HEK293T (cell line): ENCODE measurements at regions not wholly inside any gene's neighbourhood (a gene's known extent, or its start where the extent isn't known, plus 50 kb on each side); places are given as distances from the start of the nearest gene placed in this dataset.
A peak's percentile ranks its signal among the peaks of the same experiment; 100 is the strongest.
"Not testable (repeated sequence)": the region's sequence is repeated elsewhere in the genome, so short reads cannot be mapped to it uniquely, and the experiment has no call there.

Source experiments
- CTCF ChIA-PET: fragments of 350-600 bp; formaldehyde crosslinking; extraction: SDS; loops from one replicate; lab custom pipeline; 2021; ENCODE audit warnings: antibody characterized with exemption, inconsistent platforms; lab: Yijun Ruan, JAX
- POLR2A ChIA-PET: fragments of 350-600 bp; formaldehyde crosslinking; extraction: SDS; loops from one replicate; lab custom pipeline; 2020; ENCODE audit warnings: antibody characterized with exemption, inconsistent platforms; lab: Yijun Ruan, JAX
- DNase-seq: peaks from one replicate; pipeline ENCODE4 v3.0.0; 2012; ENCODE audit warnings: mixed read lengths; ENCODE audit errors: extremely low spot score
- ARNT ChIP-seq: fragments of 450-650 bp; IDR thresholded peaks from 2 replicates; pipeline ENCODE4 v1.6.1; 2017; ENCODE audit warnings: mild to moderate bottlenecking
- BHLHE40 ChIP-seq: fragments of 450-650 bp; IDR thresholded peaks from 2 replicates; pipeline ENCODE4 v1.6.1; 2016; ENCODE audit warnings: mild to moderate bottlenecking, moderate library complexity, borderline replicate concordance
- CTBP1 ChIP-seq: fragments of 450-650 bp; IDR thresholded peaks from 2 replicates; pipeline ENCODE4 v1.6.1; 2016; ENCODE audit warnings: borderline replicate concordance
- ELF4 ChIP-seq: fragments of 450-650 bp; IDR thresholded peaks from 2 replicates; pipeline ENCODE4 v1.6.1; 2017; ENCODE audit warnings: antibody characterized with exemption
- FOXA1 ChIP-seq: fragments of 450-650 bp; IDR thresholded peaks from 2 replicates; pipeline ENCODE4 v1.6.1; 2016; ENCODE audit warnings: mild to moderate bottlenecking
- FOXK2 ChIP-seq: fragments of 450-650 bp; IDR thresholded peaks from 2 replicates; pipeline ENCODE4 v1.6.1; 2016; ENCODE audit warnings: mild to moderate bottlenecking
- FOXM1 ChIP-seq: fragments of 450-650 bp; IDR thresholded peaks from 2 replicates; pipeline ENCODE4 v1.6.1; 2017; ENCODE audit warnings: mild to moderate bottlenecking, borderline replicate concordance
- HDGF ChIP-seq: fragments of 450-650 bp; IDR thresholded peaks from 2 replicates; pipeline ENCODE4 v1.6.1; 2017; ENCODE audit warnings: antibody characterized with exemption, borderline replicate concordance
- L3MBTL2 ChIP-seq: fragments of 450-650 bp; conservative IDR thresholded peaks from 2 replicates; pipeline ENCODE4 v1.6.1; 2016; ENCODE audit warnings: mild to moderate bottlenecking
- LEF1 ChIP-seq: fragments of 450-650 bp; IDR thresholded peaks from 2 replicates; pipeline ENCODE4 v1.6.1; 2017; ENCODE audit warnings: mild to moderate bottlenecking, borderline replicate concordance
- NFRKB ChIP-seq: fragments of 450-650 bp; IDR thresholded peaks from 2 replicates; pipeline ENCODE4 v1.6.1; 2016; ENCODE audit warnings: mild to moderate bottlenecking, moderate library complexity
- SP1 ChIP-seq: fragments of 450-650 bp; IDR thresholded peaks from 2 replicates; pipeline ENCODE4 v1.6.1; 2017
- SUZ12 ChIP-seq: fragments of 450-650 bp; IDR thresholded peaks from 2 replicates; pipeline ENCODE4 v1.6.1; 2016; ENCODE audit warnings: mild to moderate bottlenecking
- TARDBP ChIP-seq: fragments of 450-650 bp; IDR thresholded peaks from 2 replicates; pipeline ENCODE4 v1.6.1; 2016
- ZNF384 ChIP-seq: fragments of 450-650 bp; IDR thresholded peaks from 2 replicates; pipeline ENCODE4 v1.6.1; 2016
- TF ChIP-seq, protein P1 (sequence below): fragments of 450-650 bp; IDR thresholded peaks from 2 replicates; pipeline ENCODE4 v1.6.1; 2016

DNA sequence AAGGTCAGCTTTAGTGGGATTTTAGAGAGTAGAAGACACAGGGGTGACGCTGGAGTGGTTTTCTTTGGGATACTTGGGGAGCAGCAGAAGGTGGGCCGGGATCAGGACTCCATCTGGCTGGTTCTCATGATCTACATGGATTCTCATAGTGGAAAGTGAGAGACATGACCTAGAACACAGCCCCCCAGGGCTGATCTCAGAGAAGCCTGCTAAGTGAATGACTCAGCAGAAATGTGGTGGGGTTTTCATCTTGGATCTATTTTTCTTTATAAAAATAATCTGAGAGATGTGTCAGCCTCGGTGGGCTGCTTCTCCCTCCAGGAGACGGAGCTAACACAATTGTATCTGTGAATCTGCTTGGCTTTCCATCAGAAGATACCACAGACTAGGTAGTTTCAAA lies 484.4 kb downstream of the TMEM121 start:
- TF ChIP-seq ELF4 = no peak
- no peak for TF ChIP-seq LEF1
- no peak for TF ChIP-seq FOXM1
- TF ChIP-seq BHLHE40 = no peak
- TF ChIP-seq L3MBTL2 = no peak
- no peak for TF ChIP-seq SUZ12
- TF ChIP-seq SP1 = no peak
- ChIA-PET CTCF (no interaction called here), POLR2A (no interaction called here)
- no peak for DNase-seq

DNA sequence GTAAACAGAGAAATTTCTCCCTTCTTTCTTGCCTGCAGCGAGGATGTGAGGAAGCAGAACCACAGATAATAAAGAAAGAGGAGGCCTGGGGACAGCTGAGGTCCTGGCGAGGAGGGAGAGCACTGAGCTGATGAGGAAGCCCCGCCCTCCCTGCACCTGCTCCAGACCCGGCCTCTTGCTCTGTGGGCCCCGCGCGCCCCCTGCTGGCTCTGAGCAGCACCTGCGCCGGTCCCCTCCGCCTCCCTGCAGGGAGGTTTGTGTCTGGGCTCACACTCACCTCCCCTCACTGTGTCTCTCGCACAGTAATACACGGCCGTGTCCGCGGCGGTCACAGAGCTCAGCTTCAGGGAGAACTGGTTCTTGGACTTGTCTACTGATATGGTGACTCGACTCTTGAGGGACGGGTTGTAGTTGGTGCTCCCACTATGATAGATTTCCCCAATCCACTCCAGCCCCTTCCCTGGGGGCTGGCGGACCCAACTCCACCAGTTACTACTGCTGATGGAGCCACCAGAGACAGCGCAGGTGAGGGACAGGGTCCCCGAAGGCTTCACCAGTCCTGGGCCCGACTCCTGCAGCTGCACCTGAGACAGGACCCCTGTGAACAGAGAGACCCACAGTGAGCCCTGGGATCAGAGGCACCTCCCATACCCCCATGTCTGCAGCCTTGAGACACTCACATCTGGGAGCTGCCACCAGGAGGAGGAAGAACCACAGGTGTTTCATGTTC lies 485.4 kb downstream of the TMEM121 start:
- DNase-seq = peak; percentile 60
- CTCF ChIA-PET, POLR2A ChIA-PET: not testable (repeated sequence)

DNA sequence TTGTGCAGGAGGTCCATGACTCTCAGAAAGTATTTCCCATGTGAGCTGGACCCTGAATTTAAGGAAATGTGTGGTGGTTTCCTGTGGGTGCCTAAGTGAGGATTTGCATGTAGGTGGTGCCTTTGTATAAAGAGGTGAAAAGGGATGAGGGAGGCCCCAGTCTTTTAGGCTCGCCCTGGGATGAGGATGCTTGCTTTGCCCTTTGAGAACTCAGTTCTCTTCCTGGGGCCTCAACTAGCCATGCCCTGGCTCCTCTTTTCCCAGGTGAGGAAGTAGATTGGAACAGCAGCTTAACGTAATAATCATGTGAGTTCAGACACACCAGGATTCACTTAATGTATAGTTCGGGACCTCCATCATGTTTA lies 486.0 kb downstream of the TMEM121 start:
- DNase-seq, CTCF ChIA-PET, POLR2A ChIA-PET: not testable (repeated sequence)

DNA sequence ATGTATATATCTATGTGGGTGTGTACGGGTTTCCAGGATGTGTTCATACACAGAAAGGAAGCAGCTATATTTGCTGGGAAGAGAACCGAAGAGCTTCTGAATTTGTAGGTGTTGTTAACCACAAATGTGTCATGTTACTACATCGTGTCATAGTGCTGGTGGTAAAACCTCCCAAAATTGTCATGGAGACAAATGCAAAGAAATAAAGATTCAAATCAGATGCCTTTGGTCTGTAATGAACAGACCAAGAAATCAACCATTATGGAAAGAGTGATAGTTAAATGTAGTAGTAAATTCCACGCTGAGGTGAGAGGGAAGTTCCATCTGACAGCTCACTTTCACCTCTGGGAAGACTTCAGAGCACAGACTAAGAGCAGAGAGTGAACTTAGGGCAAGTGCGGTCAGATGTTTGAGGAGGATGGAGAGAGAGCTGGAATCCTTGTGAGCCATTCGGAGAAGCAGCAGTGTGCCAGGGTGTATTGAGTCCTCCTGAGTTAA lies 487.5 kb downstream of the TMEM121 start:
- TF ChIP-seq ARNT (no peak), ZNF384 (no peak), L3MBTL2 (no peak), NFRKB (no peak), CTBP1 (no peak), BHLHE40 (no peak), SUZ12 (no peak), FOXA1 (no peak)
- CTCF ChIA-PET = no interaction called here

DNA sequence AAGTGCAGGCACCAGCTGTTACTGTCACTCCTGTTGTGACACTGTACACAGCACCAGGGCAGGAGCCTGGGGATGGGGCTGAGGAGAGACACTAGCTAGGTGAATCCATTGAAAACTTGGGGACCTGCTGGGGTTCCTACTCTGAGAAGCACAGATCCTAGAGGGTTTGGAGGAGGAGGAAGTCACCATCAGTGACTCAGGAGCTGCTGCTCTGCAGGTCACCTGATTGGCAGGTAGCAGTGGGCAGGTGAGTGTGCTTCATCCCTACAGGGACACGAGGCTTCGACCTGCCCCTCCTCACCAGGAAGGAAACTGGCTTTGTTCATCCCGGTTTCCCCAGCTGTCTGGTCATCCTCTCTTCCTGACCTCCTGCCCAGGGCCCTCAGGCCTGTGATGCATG lies 491.6 kb downstream of the TMEM121 start:
- CTCF ChIA-PET, POLR2A ChIA-PET, DNase-seq: not testable (repeated sequence)

More for the DNA sequence above, 487.5 kb downstream of the TMEM121 start:
- POLR2A ChIA-PET = no interaction called here
- DNase-seq = no peak

DNA sequence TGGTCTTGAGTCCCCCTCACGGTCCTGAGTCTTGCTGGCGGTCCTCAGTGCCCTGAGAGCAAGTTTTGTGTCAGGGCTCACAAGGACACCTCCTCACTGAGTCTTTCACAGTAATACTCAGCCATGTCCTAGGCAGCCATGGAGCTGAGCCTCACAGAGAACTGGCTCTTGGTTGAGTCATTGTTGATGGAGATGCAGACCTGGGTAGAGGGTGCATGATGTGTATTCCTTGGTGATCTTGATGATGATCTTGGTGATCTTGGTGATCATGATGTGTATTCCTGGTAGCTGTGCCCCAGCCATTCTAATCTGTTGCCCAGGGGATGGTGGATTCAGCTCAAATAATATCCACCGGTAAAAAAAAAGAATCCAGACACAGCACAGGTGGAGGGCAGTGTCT lies 495.4 kb downstream of the TMEM121 start:
- CTCF ChIA-PET = no interaction called here
- POLR2A ChIA-PET = no interaction called here
- no peak for DNase-seq
- no peak for TF ChIP-seq CTBP1
- TF ChIP-seq HDGF = no peak
- no peak for TF ChIP-seq L3MBTL2
- no peak for TF ChIP-seq BHLHE40
- no peak for TF ChIP-seq ARNT
- no peak for TF ChIP-seq TARDBP
- TF ChIP-seq FOXK2 = no peak
- TF ChIP-seq ELF4 = no peak
- no peak for TF ChIP-seq NFRKB
- TF ChIP-seq FOXM1 = no peak
- no peak for TF ChIP-seq FOXA1
- no peak for TF ChIP-seq SUZ12
- TF ChIP-seq LEF1 = no peak
- TF ChIP-seq, protein P1, sequence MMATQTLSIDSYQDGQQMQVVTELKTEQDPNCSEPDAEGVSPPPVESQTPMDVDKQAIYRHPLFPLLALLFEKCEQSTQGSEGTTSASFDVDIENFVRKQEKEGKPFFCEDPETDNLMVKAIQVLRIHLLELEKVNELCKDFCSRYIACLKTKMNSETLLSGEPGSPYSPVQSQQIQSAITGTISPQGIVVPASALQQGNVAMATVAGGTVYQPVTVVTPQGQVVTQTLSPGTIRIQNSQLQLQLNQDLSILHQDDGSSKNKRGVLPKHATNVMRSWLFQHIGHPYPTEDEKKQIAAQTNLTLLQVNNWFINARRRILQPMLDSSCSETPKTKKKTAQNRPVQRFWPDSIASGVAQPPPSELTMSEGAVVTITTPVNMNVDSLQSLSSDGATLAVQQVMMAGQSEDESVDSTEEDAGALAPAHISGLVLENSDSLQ = no peak

DNA sequence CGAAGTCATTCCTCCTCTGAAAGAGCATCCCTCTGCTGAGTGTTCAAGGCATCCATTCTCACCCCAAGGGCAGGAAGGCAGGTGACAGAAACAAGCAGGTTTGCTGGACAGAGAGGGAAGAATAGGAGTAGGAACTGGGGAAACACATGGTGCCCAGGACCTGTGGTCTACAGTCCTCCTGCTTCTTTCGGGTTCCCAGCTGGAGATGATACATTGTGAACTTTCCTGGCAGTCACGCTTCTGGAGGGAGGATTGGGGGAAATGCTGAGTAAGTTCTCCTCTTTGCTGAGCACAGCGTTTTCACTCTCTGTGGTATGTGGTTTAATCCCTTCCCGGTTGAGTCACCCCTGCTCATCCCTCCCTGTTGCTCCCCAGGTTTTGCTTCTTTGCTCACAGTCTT lies 496.3 kb downstream of the TMEM121 start:
- CTCF ChIA-PET, DNase-seq, POLR2A ChIA-PET: not testable (repeated sequence)

DNA sequence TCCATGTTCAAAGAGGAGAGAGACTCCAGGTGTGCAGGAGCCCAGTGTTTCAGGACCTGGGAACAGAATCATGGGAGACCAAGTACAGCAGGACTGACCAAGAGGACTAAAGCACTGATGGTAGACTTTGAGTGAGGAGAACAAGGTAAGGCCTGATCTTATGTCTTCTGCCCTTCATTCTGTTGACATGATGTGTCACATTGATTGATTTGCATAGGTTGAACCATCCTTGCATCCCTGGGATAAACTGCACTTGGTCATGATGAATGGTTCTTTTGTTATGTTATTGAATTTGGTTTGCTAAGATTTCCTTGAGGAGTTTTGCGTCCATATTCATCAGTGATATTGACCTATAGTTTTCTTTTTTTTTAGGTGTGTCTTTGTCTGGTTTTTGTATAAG lies 497.0 kb downstream of the TMEM121 start:
- DNase-seq = no peak
- TF ChIP-seq L3MBTL2 = no peak
- no peak for TF ChIP-seq FOXA1
- TF ChIP-seq ZNF384 = no peak
- no peak for TF ChIP-seq CTBP1
- TF ChIP-seq TARDBP = no peak
- no peak for TF ChIP-seq SUZ12
- ChIA-PET POLR2A (no interaction called here), CTCF (no interaction called here)

DNA sequence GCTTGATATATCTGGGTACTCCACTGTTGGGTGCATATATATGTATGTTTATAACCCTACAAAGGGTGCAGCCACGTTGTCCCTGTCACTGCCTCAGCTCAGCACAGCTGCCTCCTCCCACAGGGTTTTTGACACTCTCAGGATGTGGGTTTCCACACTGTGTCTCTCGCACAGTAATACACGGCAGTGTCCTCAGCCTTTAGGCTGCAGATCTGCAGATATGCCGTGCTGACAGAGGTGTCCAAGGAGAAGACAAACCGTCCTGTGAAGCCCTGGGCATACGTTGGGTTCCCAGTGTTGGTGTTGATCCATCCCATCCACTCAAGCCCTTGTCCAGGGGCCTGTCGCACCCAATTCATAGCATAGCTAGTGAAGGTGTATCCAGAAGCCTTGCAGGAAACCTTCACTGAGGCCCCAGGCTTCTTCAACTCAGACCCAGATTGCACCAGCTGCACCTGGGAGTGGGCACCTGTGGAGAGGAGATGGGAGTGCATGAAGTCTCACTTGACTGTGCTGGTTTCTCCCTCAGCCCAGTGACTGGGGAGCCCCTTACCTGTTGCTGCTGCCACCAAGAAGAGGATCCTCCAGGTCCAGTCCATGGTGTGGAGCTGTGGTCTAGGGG lies 498.7 kb downstream of the TMEM121 start:
- CTCF ChIA-PET = no interaction called here
- POLR2A ChIA-PET = no interaction called here

More for the DNA sequence above, 498.7 kb downstream of the TMEM121 start:
- no peak for DNase-seq
- TF ChIP-seq, protein P1 = no peak
- no peak for TF ChIP-seq ARNT
- no peak for TF ChIP-seq TARDBP
- no peak for TF ChIP-seq ELF4
- no peak for TF ChIP-seq FOXA1
- no peak for TF ChIP-seq BHLHE40
- TF ChIP-seq FOXM1 = no peak
- no peak for TF ChIP-seq ZNF384
- no peak for TF ChIP-seq HDGF
- no peak for TF ChIP-seq NFRKB
